Liver (tissue), 3 donors: ENCODE measurements at regions not wholly inside any gene's neighbourhood (a gene's known extent, or its start where the extent isn't known, plus 50 kb on each side); places are given as distances from the start of the nearest gene placed in this dataset.

Source experiments
- EGR1 ChIP-seq, 2 donors: IDR thresholded peaks; 2 replicates each; pipeline ENCODE4 v1.6.1; 2016 to 2018; ENCODE audit warnings: antibody characterized with exemption in 2 of 2, low read depth in 2 of 2
- FOXA2 ChIP-seq: IDR thresholded peaks from 2 replicates; pipeline ENCODE4 v1.6.1; 2016; ENCODE audit warnings: antibody characterized with exemption
- GABPA ChIP-seq, 2 donors: IDR thresholded peaks in 1 of 2; conservative IDR thresholded peaks in 1 of 2; 2 replicates each; pipeline ENCODE4 v1.6.1; 2016; ENCODE audit warnings: antibody characterized with exemption in 2 of 2, mild to moderate bottlenecking in 1 of 2, moderate library complexity in 1 of 2
- NR2F2 ChIP-seq: IDR thresholded peaks from 2 replicates; pipeline ENCODE4 v1.6.1; 2016; ENCODE audit warnings: antibody characterized with exemption
- RAD21 ChIP-seq, 2 donors: IDR thresholded peaks; 2 replicates each; pipeline ENCODE4 v1.6.1; 2016; ENCODE audit warnings: antibody characterized with exemption in 2 of 2, mild to moderate bottlenecking in 2 of 2
- RXRA ChIP-seq, 2 donors: IDR thresholded peaks; 2 replicates each; pipeline ENCODE4 v1.6.1; 2017 to 2018; ENCODE audit warnings: antibody characterized with exemption in 2 of 2, mild to moderate bottlenecking in 1 of 2
- SP1 ChIP-seq: IDR thresholded peaks from 2 replicates; pipeline ENCODE4 v1.6.1; 2018; ENCODE audit warnings: antibody characterized with exemption, mild to moderate bottlenecking
- TAF1 ChIP-seq: conservative IDR thresholded peaks from 2 replicates; pipeline ENCODE4 v1.6.1; 2016; ENCODE audit warnings: antibody characterized with exemption, mild to moderate bottlenecking
- YY1 ChIP-seq: IDR thresholded peaks from 2 replicates; pipeline ENCODE4 v1.6.1; 2016; ENCODE audit warnings: antibody characterized with exemption, mild to moderate bottlenecking
- TF ChIP-seq, protein P1 (sequence below): fragments of 150-350 bp; IDR thresholded peaks from 2 replicates; pipeline ENCODE4 v1.5.1; 2017; ENCODE audit warnings: improper control_type of control experiment, low read depth, low read length; ENCODE audit not compliant: missing input control
- TF ChIP-seq, protein P2 (sequence below): IDR thresholded peaks from 2 replicates; pipeline ENCODE4 v1.6.1; 2016; ENCODE audit warnings: antibody characterized with exemption
- TF ChIP-seq, protein P3 (sequence below): IDR thresholded peaks from 2 replicates; pipeline ENCODE4 v1.6.1; 2016; ENCODE audit warnings: antibody characterized with exemption, mild to moderate bottlenecking
- TF ChIP-seq, protein P4 (sequence below): IDR thresholded peaks from 2 replicates; pipeline ENCODE4 v1.6.1; 2016; ENCODE audit warnings: antibody characterized with exemption
- donor health status: healthy.
- donor health status: healthy.

DNA sequence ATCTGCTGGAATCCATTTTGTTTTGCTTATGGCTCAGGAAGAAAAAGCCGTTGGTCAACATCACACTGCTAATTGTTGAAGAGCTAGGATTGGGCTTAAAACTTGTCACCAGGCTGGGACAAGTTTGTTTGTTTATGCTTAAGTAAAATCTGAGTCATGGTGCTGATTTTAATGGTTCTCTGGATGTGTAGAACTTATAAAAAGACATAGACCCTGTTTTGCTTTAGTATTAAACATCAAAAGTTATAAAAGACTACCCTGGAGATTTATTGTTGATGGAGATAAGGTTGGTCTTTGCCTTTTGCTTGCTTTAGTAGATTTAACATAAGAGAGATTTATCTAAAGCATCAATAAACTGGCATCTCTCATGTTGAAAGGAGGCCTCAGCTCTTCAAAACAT is 348.2 kb upstream of the GOLIM4 start:
- TF ChIP-seq GABPA (IDR thresholded peaks at IDR 0.05 in 1 of 2, conservative IDR thresholded peaks at IDR 0.05 in 1 of 2) (no peak), SP1 (no peak), YY1 (no peak), TAF1 (no peak), RXRA (IDR thresholded peaks at IDR 0.05) (no peak), RAD21 (IDR thresholded peaks at IDR 0.05) (no peak), FOXA2 (no peak), EGR1 (IDR thresholded peaks at IDR 0.05; ENCODE audit: low read depth in 2 of 2) (no peak), NR2F2 (no peak)
- TF ChIP-seq, protein P1, sequence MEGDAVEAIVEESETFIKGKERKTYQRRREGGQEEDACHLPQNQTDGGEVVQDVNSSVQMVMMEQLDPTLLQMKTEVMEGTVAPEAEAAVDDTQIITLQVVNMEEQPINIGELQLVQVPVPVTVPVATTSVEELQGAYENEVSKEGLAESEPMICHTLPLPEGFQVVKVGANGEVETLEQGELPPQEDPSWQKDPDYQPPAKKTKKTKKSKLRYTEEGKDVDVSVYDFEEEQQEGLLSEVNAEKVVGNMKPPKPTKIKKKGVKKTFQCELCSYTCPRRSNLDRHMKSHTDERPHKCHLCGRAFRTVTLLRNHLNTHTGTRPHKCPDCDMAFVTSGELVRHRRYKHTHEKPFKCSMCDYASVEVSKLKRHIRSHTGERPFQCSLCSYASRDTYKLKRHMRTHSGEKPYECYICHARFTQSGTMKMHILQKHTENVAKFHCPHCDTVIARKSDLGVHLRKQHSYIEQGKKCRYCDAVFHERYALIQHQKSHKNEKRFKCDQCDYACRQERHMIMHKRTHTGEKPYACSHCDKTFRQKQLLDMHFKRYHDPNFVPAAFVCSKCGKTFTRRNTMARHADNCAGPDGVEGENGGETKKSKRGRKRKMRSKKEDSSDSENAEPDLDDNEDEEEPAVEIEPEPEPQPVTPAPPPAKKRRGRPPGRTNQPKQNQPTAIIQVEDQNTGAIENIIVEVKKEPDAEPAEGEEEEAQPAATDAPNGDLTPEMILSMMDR, result no peak
- TF ChIP-seq, protein P2, sequence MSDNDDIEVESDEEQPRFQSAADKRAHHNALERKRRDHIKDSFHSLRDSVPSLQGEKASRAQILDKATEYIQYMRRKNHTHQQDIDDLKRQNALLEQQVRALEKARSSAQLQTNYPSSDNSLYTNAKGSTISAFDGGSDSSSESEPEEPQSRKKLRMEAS, result no peak
- TF ChIP-seq, protein P3, sequence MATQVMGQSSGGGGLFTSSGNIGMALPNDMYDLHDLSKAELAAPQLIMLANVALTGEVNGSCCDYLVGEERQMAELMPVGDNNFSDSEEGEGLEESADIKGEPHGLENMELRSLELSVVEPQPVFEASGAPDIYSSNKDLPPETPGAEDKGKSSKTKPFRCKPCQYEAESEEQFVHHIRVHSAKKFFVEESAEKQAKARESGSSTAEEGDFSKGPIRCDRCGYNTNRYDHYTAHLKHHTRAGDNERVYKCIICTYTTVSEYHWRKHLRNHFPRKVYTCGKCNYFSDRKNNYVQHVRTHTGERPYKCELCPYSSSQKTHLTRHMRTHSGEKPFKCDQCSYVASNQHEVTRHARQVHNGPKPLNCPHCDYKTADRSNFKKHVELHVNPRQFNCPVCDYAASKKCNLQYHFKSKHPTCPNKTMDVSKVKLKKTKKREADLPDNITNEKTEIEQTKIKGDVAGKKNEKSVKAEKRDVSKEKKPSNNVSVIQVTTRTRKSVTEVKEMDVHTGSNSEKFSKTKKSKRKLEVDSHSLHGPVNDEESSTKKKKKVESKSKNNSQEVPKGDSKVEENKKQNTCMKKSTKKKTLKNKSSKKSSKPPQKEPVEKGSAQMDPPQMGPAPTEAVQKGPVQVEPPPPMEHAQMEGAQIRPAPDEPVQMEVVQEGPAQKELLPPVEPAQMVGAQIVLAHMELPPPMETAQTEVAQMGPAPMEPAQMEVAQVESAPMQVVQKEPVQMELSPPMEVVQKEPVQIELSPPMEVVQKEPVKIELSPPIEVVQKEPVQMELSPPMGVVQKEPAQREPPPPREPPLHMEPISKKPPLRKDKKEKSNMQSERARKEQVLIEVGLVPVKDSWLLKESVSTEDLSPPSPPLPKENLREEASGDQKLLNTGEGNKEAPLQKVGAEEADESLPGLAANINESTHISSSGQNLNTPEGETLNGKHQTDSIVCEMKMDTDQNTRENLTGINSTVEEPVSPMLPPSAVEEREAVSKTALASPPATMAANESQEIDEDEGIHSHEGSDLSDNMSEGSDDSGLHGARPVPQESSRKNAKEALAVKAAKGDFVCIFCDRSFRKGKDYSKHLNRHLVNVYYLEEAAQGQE, result no peak
- TF ChIP-seq, protein P4, sequence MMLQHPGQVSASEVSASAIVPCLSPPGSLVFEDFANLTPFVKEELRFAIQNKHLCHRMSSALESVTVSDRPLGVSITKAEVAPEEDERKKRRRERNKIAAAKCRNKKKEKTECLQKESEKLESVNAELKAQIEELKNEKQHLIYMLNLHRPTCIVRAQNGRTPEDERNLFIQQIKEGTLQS, result no peak
